ENCODE measurements at regions not wholly inside any gene's neighbourhood (a gene's known extent, or its start where the extent isn't known, plus 50 kb on each side); places are given as distances from the start of the nearest gene placed in this dataset.

DNA sequence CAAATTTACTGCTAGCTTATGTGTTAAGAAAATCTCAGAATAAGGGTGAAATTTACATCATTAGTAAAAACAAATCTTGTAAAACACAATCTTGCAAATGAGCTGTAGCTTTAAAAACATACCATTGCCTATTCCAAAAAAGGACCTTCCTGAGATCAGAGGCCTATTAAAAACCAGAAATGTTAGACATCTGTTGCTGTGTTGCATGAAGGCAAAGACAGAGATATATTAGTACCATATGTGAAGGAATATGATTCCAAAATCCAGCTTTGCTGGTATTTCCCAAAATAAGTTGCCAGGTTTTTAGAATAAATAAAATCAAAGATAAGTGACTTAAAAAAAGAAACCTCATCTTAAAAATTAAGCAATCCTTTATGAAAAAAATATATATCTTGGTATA, 504.1 kb upstream of the CDIN1 start:
- H3K23ac ChIP-seq (ENCODE audit: insufficient read length, low read depth, low read length), result no peak overlapping the region
- peaks cover 3 to 8% of the 10 kb centered on the region in 2 experiments; a peak in 3 of 4 replicates for H3K4me1 Mint-ChIP-seq
- H3K27ac Mint-ChIP-seq, result no peak overlapping the region
- DNase-seq, result no peak
- H2AFZ ChIP-seq (ENCODE audit: low read length), result no peak overlapping the region
- no peaks in the 10 kb centered on the region for H3K4me1 ChIP-seq (ENCODE audit: insufficient read depth, low read length)
- H2BK120ac ChIP-seq (ENCODE audit: low read depth, low read length, poor library complexity, severe bottlenecking), result no peak overlapping the region
- no peak overlapping the region for H3K9ac ChIP-seq (ENCODE audit: extremely low read depth, insufficient read length, low read length)
- no peak overlapping the region for H2BK20ac ChIP-seq (ENCODE audit: low read depth, low read length, poor library complexity, severe bottlenecking)
- no peak overlapping the region for H4K91ac ChIP-seq (ENCODE audit: insufficient read length, low read depth, low read length)
- no peak overlapping the region for H3K4me2 ChIP-seq (ENCODE audit: insufficient read depth, insufficient read length, low read length)
- H2BK12ac ChIP-seq (ENCODE audit: insufficient read length, low read depth, low read length), result no peak overlapping the region
- no peak overlapping the region for H2AK5ac ChIP-seq (ENCODE audit: insufficient read length, low read length)
- no peaks in the 10 kb centered on the region for H3K79me1 ChIP-seq (ENCODE audit: insufficient read depth, low read depth, low read length, poor library complexity, severe bottlenecking)
- H3K9me3 ChIP-seq (ENCODE audit: control insufficient read depth, low read depth, low read length), result no peaks in the 10 kb centered on the region
- H3T11ph ChIP-seq (ENCODE audit: low read length), result no peak overlapping the region
- H2BK5ac ChIP-seq (ENCODE audit: insufficient read length, low read length), result no peak overlapping the region
- H3K9me3 Mint-ChIP-seq, result no peaks in the 10 kb centered on the region; a peak in 1 of 5 replicates
- 0 out of 7 replicates have a peak, but pooled peaks cover 0 to 5% (median 0%) of the 10 kb centered on the region in 3 experiments for H3K36me3 Mint-ChIP-seq (ENCODE audit: insufficient read depth in 1 of 3, low read depth in 3 of 3)
- H3K23me2 ChIP-seq (ENCODE audit: insufficient read length, low read depth, low read length, poor library complexity, severe bottlenecking), result no peaks in the 10 kb centered on the region
- H3K79me2 ChIP-seq (ENCODE audit: insufficient read depth, low read length), result no peaks in the 10 kb centered on the region
- no peak overlapping the region for H3K4ac ChIP-seq (ENCODE audit: low read depth, low read length)
- no peak overlapping the region for H3K4me3 Mint-ChIP-seq
- H4K8ac ChIP-seq (replicated peaks; ENCODE audit: insufficient read length, low read depth, low read length), result no peak overlapping the region
- H3K18ac ChIP-seq (ENCODE audit: insufficient read length, low read depth, low read length), result no peak overlapping the region
- no peak for TF ChIP-seq CTCF (conservative IDR thresholded peaks at IDR 0.05)
- H3K27me3 ChIP-seq (ENCODE audit: insufficient read depth, low read length), result no peaks in the 10 kb centered on the region
- H2BK15ac ChIP-seq (ENCODE audit: low read depth, low read length), result no peak overlapping the region
- no peak overlapping the region for H3K56ac ChIP-seq (ENCODE audit: insufficient read length, low read depth, low read length)
- no peak overlapping the region for H3K14ac ChIP-seq (ENCODE audit: insufficient read depth, low read length)
- H4K20me1 ChIP-seq (ENCODE audit: control insufficient read depth, insufficient read depth, insufficient read length), result no peaks in the 10 kb centered on the region
- H4K5ac ChIP-seq (ENCODE audit: insufficient read length, low read depth, low read length), result no peak overlapping the region
- no peak overlapping the region for H3K27ac ChIP-seq (ENCODE audit: insufficient read length, low read depth, low read length)
- no peaks in the 10 kb centered on the region for H3K27me3 Mint-ChIP-seq (ENCODE audit: low read depth)

Measured in H9 (cell line).